Activated CD4-positive, alpha-beta T cell treated with anti-CD3 and anti-CD28 coated beads, Interleukin-2, amount 50 U/mL, for 16 hours (primary cell): ENCODE measurements at regions not wholly inside any gene's neighbourhood (a gene's known extent, or its start where the extent isn't known, plus 50 kb on each side); places are given as distances from the start of the nearest gene placed in this dataset.

Experiments
- DNase-seq: peaks from one replicate; pipeline ENCODE4 v3.0.0-alpha.2; 2020

- DNase-seq, result no peak
These were observed 223.8 kb downstream of the SOX9 start for GRCh38 chr17:72344613-72345012.

GRCh38 chr17:72345088-72345487, 224.3 kb downstream of the SOX9 start:
- no peak for DNase-seq

GRCh38 chr17:72345536-72345935, 224.7 kb downstream of the SOX9 start:
- no peak for DNase-seq

GRCh38 chr17:72346306-72346705, 225.5 kb downstream of the SOX9 start:
- no peak for DNase-seq

GRCh38 chr17:72349011-72349410, 228.2 kb downstream of the SOX9 start:
- no peak for DNase-seq

- DNase-seq, result no peak
These were observed 228.7 kb downstream of the SOX9 start for GRCh38 chr17:72349491-72349995.

GRCh38 chr17:72350073-72350472, 229.3 kb downstream of the SOX9 start:
- no peak for DNase-seq

- no peak for DNase-seq
These were observed 230.5 kb downstream of the SOX9 start for GRCh38 chr17:72351365-72351764.

GRCh38 chr17:72351884-72352346, 231.1 kb downstream of the SOX9 start:
- no peak for DNase-seq

- DNase-seq, result no peak
These were observed 232.7 kb downstream of the SOX9 start for GRCh38 chr17:72353502-72353901.

GRCh38 chr17:72354071-72354470, 233.3 kb downstream of the SOX9 start:
- no peak for DNase-seq

- DNase-seq, result no peak
These were observed 237.0 kb downstream of the SOX9 start for GRCh38 chr17:72357764-72358365.

GRCh38 chr17:72358465-72358864, 237.6 kb downstream of the SOX9 start:
- no peak for DNase-seq

- no peak for DNase-seq
These were observed 238.5 kb downstream of the SOX9 start for GRCh38 chr17:72359274-72359673.

- no peak for DNase-seq
These were observed 239.0 kb downstream of the SOX9 start for GRCh38 chr17:72359811-72360210.

GRCh38 chr17:72360386-72360940, 239.6 kb downstream of the SOX9 start:
- DNase-seq, result no peak

- no peak for DNase-seq
These were observed 241.1 kb downstream of the SOX9 start for GRCh38 chr17:72361892-72362291.

GRCh38 chr17:72362376-72363088, 241.7 kb downstream of the SOX9 start:
- no peak for DNase-seq

GRCh38 chr17:72363089-72363610, 242.3 kb downstream of the SOX9 start:
- no peak for DNase-seq

GRCh38 chr17:72365857-72366414, 245.1 kb downstream of the SOX9 start:
- DNase-seq, result no peak

GRCh38 chr17:72366626-72367025, 245.8 kb downstream of the SOX9 start:
- no peak for DNase-seq

- DNase-seq, result no peak
These were observed 247.4 kb downstream of the SOX9 start for GRCh38 chr17:72368191-72368590.

GRCh38 chr17:72369366-72369765, 248.5 kb downstream of the SOX9 start:
- DNase-seq, result no peak

GRCh38 chr17:72370819-72371218, 250.0 kb downstream of the SOX9 start:
- DNase-seq, result no peak
